HG03280 (cell line): ENCODE measurements at regions not wholly inside any gene's neighbourhood (a gene's known extent, or its start where the extent isn't known, plus 50 kb on each side); places are given as distances from the start of the nearest gene placed in this dataset.

Experiments used
- ATAC-seq: cut with Tn5 transposase; IDR thresholded peaks from one replicate; pipeline ENCODE4 v1.9.1; 2021; ENCODE audit warnings: mild to moderate bottlenecking, moderate library complexity; ENCODE audit not compliant: unreplicated experiment

GRCh38 chr6:43877036-43877435 lies 107.0 kb downstream of the VEGFA start:
- no peak for ATAC-seq

GRCh38 chr6:43876602-43877001 lies 106.6 kb downstream of the VEGFA start:
- no peak for ATAC-seq

GRCh38 chr6:43875849-43876572 lies 106.0 kb downstream of the VEGFA start:
- ATAC-seq, result no peak

- no peak for ATAC-seq
Measured at GRCh38 chr6:43874814-43875590, 105.0 kb downstream of the VEGFA start.

- ATAC-seq, result no peak
Measured at GRCh38 chr6:43873806-43874714, 104.0 kb downstream of the VEGFA start.

GRCh38 chr6:43871933-43872332 lies 101.9 kb downstream of the VEGFA start:
- no peak for ATAC-seq

- no peak for ATAC-seq
Measured at GRCh38 chr6:43871284-43871683, 101.3 kb downstream of the VEGFA start.

GRCh38 chr6:43870660-43871061 lies 100.7 kb downstream of the VEGFA start:
- no peak for ATAC-seq

GRCh38 chr6:43869792-43870659 lies 100.0 kb downstream of the VEGFA start:
- no peak for ATAC-seq

GRCh38 chr6:43869079-43869710 lies 99.2 kb downstream of the VEGFA start:
- no peak for ATAC-seq

- no peak for ATAC-seq
Measured at GRCh38 chr6:43868467-43868866, 98.5 kb downstream of the VEGFA start.

- ATAC-seq, result no peak
Measured at GRCh38 chr6:43867996-43868395, 98.0 kb downstream of the VEGFA start.

GRCh38 chr6:43867246-43867645 lies 97.2 kb downstream of the VEGFA start:
- ATAC-seq, result no peak

GRCh38 chr6:43865932-43866645 lies 96.1 kb downstream of the VEGFA start:
- ATAC-seq, result no peak

- ATAC-seq, result no peak
Measured at GRCh38 chr6:43865086-43865485, 95.1 kb downstream of the VEGFA start.

- no peak for ATAC-seq
Measured at GRCh38 chr6:43862925-43863324, 92.9 kb downstream of the VEGFA start.

- ATAC-seq, result no peak
Measured at GRCh38 chr6:43861212-43861894, 91.3 kb downstream of the VEGFA start.

- no peak for ATAC-seq
Measured at GRCh38 chr6:43860285-43860684, 90.3 kb downstream of the VEGFA start.

- no peak for ATAC-seq
Measured at GRCh38 chr6:43859213-43859612, 89.2 kb downstream of the VEGFA start.
